ENCODE measurements at regions not wholly inside any gene's neighbourhood (a gene's known extent, or its start where the extent isn't known, plus 50 kb on each side); places are given as distances from the start of the nearest gene placed in this dataset.

DNA sequence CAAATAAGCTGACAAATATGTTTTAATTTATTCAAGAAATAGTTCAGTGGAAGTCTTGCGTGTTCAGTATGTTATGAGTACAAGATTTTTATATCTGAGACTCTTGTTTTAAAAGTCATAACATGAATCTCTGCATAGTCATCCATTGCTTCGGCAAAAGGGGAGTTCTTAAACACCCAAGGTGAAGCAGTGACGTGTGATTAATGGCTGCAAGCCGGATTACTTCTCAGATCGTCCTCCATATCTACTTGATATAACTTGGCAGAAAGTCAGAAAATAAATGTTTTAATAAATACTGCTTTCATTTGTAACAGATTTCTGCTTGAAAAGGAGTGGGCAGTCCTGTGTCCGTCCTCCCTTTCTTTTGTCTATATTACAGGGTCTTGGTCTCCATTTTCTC lies 64.6 kb upstream of the IL15 start (continued):
- TF ChIP-seq, protein P1, sequence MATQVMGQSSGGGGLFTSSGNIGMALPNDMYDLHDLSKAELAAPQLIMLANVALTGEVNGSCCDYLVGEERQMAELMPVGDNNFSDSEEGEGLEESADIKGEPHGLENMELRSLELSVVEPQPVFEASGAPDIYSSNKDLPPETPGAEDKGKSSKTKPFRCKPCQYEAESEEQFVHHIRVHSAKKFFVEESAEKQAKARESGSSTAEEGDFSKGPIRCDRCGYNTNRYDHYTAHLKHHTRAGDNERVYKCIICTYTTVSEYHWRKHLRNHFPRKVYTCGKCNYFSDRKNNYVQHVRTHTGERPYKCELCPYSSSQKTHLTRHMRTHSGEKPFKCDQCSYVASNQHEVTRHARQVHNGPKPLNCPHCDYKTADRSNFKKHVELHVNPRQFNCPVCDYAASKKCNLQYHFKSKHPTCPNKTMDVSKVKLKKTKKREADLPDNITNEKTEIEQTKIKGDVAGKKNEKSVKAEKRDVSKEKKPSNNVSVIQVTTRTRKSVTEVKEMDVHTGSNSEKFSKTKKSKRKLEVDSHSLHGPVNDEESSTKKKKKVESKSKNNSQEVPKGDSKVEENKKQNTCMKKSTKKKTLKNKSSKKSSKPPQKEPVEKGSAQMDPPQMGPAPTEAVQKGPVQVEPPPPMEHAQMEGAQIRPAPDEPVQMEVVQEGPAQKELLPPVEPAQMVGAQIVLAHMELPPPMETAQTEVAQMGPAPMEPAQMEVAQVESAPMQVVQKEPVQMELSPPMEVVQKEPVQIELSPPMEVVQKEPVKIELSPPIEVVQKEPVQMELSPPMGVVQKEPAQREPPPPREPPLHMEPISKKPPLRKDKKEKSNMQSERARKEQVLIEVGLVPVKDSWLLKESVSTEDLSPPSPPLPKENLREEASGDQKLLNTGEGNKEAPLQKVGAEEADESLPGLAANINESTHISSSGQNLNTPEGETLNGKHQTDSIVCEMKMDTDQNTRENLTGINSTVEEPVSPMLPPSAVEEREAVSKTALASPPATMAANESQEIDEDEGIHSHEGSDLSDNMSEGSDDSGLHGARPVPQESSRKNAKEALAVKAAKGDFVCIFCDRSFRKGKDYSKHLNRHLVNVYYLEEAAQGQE (IDR thresholded peaks at IDR 0.05) = no peak
- TF ChIP-seq JUNB (IDR thresholded peaks at IDR 0.05) (peak; percentile 8; the same call in 1 of the 2 replicates), SMC3 (IDR thresholded peaks at IDR 0.05) (0 out of 3 replicates have a peak, but pooled peaks have one; percentile 4), EP300 (IDR thresholded peaks at IDR 0.05) (peak; percentile 1 to 38; a peak in 1 of 5 replicates)

GRCh38 chr4:141573678-141574077 lies 62.7 kb upstream of the IL15 start:
- Histone ChIP-seq H3K4me1 (peaks cover 49% of the 10 kb centered on the region), H3K4me3 (no peak overlapping the region), H3K27ac (peak overlapping the region; percentile 8 to 76; a peak in 4 of 6 replicates), H3K4me2 (no peak overlapping the region), H3K9me3 (peaks cover 5% of the 10 kb centered on the region; the same call in 1 of the 3 replicates)
- no peak for TF ChIP-seq RCOR1 (IDR thresholded peaks at IDR 0.05; ENCODE audit: low read depth, low read length)
- TF ChIP-seq HDAC2 (IDR thresholded peaks at IDR 0.05) = no peak
- TF ChIP-seq ZSCAN20 (CRISPR knock-in tag; IDR thresholded peaks at IDR 0.05) = no peak
- no peak for TF ChIP-seq NFE2L2 (conservative IDR thresholded peaks at IDR 0.05; ENCODE audit: low read length)
- TF ChIP-seq FOSB (CRISPR knock-in tag; IDR thresholded peaks at IDR 0.05) = no peak
- TF ChIP-seq MYC (IDR thresholded peaks at IDR 0.05; ENCODE audit: borderline replicate concordance, low read length) = no peak
- TF ChIP-seq JUN (IDR thresholded peaks at IDR 0.05) = no peak
- no peak for TF ChIP-seq HEYL (CRISPR knock-in tag; IDR thresholded peaks at IDR 0.05)
- no peak for TF ChIP-seq ESRRA (IDR thresholded peaks at IDR 0.05; ENCODE audit: borderline replicate concordance, low read length)
- ATAC-seq (no peak), FAIRE-seq (no peak), DNase-seq (ENCODE audit: low read depth in 1 of 2, low spot score in 1 of 2) (no peak)
- CTCF ChIA-PET = interaction anchor here (1.2 kb wide), 1 partner anchor 62 kb away, joined by 4 read pairs; no protein-coding TSS in a partner anchor
- POLR2A ChIA-PET = no interaction called here

DNA sequence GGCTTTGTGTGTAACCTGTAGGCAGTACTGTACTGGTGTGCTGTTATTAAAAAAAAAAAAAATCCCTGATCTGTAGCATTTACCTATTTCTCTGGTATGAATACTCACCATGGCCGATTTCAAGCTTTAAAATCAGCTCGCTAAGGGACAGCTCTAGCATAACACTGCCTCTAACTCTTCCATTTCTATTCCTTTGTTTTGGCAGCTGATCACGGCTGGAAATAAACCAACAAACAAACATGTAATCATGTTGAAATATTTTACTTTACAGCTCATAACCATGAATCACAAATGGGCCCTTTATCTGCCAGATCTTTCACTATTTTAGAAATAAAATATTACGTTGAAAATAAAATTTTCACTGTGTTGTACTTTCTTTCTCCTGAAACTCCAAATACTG lies 60.5 kb upstream of the IL15 start:
- ChIA-PET CTCF (interaction anchor here (0.6 kb wide), 1 partner anchor 665 kb away, joined by 3 read pairs; no protein-coding TSS in a partner anchor), POLR2A (no interaction called here)

GRCh38 chr4:141576585-141577110 lies 59.7 kb upstream of the IL15 start:
- Histone ChIP-seq H3K4me3 (no peak overlapping the region), H3K4me1 (peaks cover 23% of the 10 kb centered on the region), H3K9me3 (peaks cover 5% of the 10 kb centered on the region; the same call in 1 of the 3 replicates), H3K4me2 (no peak overlapping the region; the same call in 2 of the 3 replicates), H3K27ac (peak overlapping the region; percentile 44 to 62; a peak in 5 of 6 replicates)
- 93% methylated on average over 8 of the region's 8 CpGs for WGBS (ENCODE audit: missing lambda C conversion rate)
- ChIA-PET POLR2A (no interaction called here), CTCF (no interaction called here)
- TF ChIP-seq HOXB5 (CRISPR knock-in tag; IDR thresholded peaks at IDR 0.05) (no peak), GATA3 (IDR thresholded peaks at IDR 0.05; ENCODE audit: borderline replicate concordance) (no peak), SMC3 (IDR thresholded peaks at IDR 0.05) (no peak), NFE2L2 (conservative IDR thresholded peaks at IDR 0.05; ENCODE audit: low read length) (no peak), CHD4 (IDR thresholded peaks at IDR 0.05; ENCODE audit: borderline replicate concordance) (no peak), JUNB (IDR thresholded peaks at IDR 0.05) (no peak), BHLHE40 (IDR thresholded peaks at IDR 0.05; ENCODE audit: low read depth, low read length) (no peak), MAZ (IDR thresholded peaks at IDR 0.05; ENCODE audit: borderline replicate concordance, low read depth, low read length) (no peak), RFX5 (IDR thresholded peaks at IDR 0.05) (no peak), POLR2AphosphoS2 (conservative IDR thresholded peaks at IDR 0.05; ENCODE audit: low read length) (no peak), FOSB (CRISPR knock-in tag; IDR thresholded peaks at IDR 0.05) (no peak), NR3C1 (IDR thresholded peaks at IDR 0.05) (no peak), NPAS2 (CRISPR knock-in tag; IDR thresholded peaks at IDR 0.05; ENCODE audit: borderline replicate concordance) (no peak), RAD21 (conservative IDR thresholded peaks at IDR 0.05 in 1 of 2, IDR thresholded peaks at IDR 0.05 in 1 of 2) (no peak), CBX2 (IDR thresholded peaks at IDR 0.05; ENCODE audit: borderline replicate concordance, low read depth) (no peak), TP53 (CRISPR knock-in tag; IDR thresholded peaks at IDR 0.05) (no peak), CBX8 (IDR thresholded peaks at IDR 0.05) (no peak), RCOR1 (IDR thresholded peaks at IDR 0.05; ENCODE audit: low read depth, low read length) (no peak)
- TF ChIP-seq, protein P2, sequence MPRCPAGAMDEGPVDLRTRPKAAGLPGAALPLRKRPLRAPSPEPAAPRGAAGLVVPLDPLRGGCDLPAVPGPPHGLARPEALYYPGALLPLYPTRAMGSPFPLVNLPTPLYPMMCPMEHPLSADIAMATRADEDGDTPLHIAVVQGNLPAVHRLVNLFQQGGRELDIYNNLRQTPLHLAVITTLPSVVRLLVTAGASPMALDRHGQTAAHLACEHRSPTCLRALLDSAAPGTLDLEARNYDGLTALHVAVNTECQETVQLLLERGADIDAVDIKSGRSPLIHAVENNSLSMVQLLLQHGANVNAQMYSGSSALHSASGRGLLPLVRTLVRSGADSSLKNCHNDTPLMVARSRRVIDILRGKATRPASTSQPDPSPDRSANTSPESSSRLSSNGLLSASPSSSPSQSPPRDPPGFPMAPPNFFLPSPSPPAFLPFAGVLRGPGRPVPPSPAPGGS (IDR thresholded peaks at IDR 0.05) = no peak
- FAIRE-seq = no peak
- DNase-seq (ENCODE audit: low read depth in 1 of 2, low spot score in 1 of 2) = no peak
- ATAC-seq = no peak

More for the DNA sequence above, 60.5 kb upstream of the IL15 start:
- FAIRE-seq (no peak), DNase-seq (ENCODE audit: low read depth in 1 of 2, low spot score in 1 of 2) (no peak), ATAC-seq (no peak)
- WGBS (ENCODE audit: missing lambda C conversion rate) = 56% methylated on average over 4 of the region's 4 CpGs
- TF ChIP-seq SREBF2 (IDR thresholded peaks at IDR 0.05) (no peak), CBX2 (IDR thresholded peaks at IDR 0.05; ENCODE audit: borderline replicate concordance, low read depth) (no peak)
- Histone ChIP-seq H3K4me1 (peaks cover 27% of the 10 kb centered on the region), H3K27ac (peak overlapping the region; percentile 44 to 62; a peak in 5 of 6 replicates), H3K4me3 (no peak overlapping the region), H3K4me2 (peak overlapping the region; percentile 53), H3K9me3 (peaks cover 5% of the 10 kb centered on the region; the same call in 1 of the 3 replicates)
